K562 (cell line): ENCODE measurements at regions not wholly inside any gene's neighbourhood (a gene's known extent, or its start where the extent isn't known, plus 50 kb on each side); places are given as distances from the start of the nearest gene placed in this dataset.

Experiments used
- ATAC-seq: fragments of 200-7000 bp; cut with Tn5 transposase; 3 replicates; pipeline ENCODE4 v1.9.1; 2020; ENCODE audit warnings: moderate library complexity
- BruUV-seq: library from RNA; stranded (reverse); fragments of 400-500 nt; replicated peaks from 2 replicates; lab custom pipeline; 2021; lab: Mats Ljungman, UMichigan
- CTCF ChIA-PET: fragments of 300-600 bp; formaldehyde crosslinking; extraction: SDS; loops from one replicate; lab custom pipeline; 2021; ENCODE audit warnings: low intra/inter-chr PET ratio; lab: Yijun Ruan, JAX
- POLR2A ChIA-PET: fragments of 300-600, 350-650 bp; sonication (Branson Sonifier 250); formaldehyde crosslinking; extraction: SDS; loops from one replicate; lab custom pipeline; 2021; ENCODE audit warnings: antibody characterized with exemption, inconsistent platforms; lab: Yijun Ruan, JAX
- DNase-seq, 4 experiments: peaks; one replicate each; pipeline versions ENCODE4 v3.0.0 to v3.0.0-alpha.2; 2011 to 2018; ENCODE audit warnings: low spot score in 3 of 4, mixed read lengths in 3 of 4; ENCODE audit errors: extremely low read depth in 1 of 4
- FAIRE-seq: peaks from 2 replicates; lab custom pipeline; 2011; peaks lifted over from hg19 to GRCh38; lab: Jason Lieb, UNC
- H2AFZ ChIP-seq: 2 replicates; pipeline ENCODE4 v1.6.0; 2011; ENCODE audit warnings: low read depth, low read length, control low read depth, inconsistent platforms
- H3K27ac ChIP-seq: fragments of 200-600 bp; 3 replicates; pipeline ENCODE4 v1.8.0; 2011; ENCODE audit warnings: low read depth, mild to moderate bottlenecking, control low read depth, inconsistent platforms, low read length, moderate library complexity, mixed read lengths; ENCODE audit errors: extremely low read depth
- H3K27me3 ChIP-seq, 2 experiments: fragments of 300-600 bp in 1 of 2; 2 replicates in 1 of 2; 3 replicates in 1 of 2; pipeline versions ENCODE4 v1.6.0 to v1.8.0; 2011; ENCODE audit warnings: inconsistent platforms in 2 of 2, low read length in 2 of 2, mild to moderate bottlenecking in 1 of 2, mixed read lengths in 1 of 2, moderate library complexity in 1 of 2; ENCODE audit not compliant: control insufficient read depth in 2 of 2, insufficient read depth in 2 of 2
- H3K36me3 ChIP-seq: fragments of 300-600 bp; 3 replicates; pipeline ENCODE4 v1.8.0; 2011; ENCODE audit warnings: mild to moderate bottlenecking, low read length, inconsistent platforms; ENCODE audit not compliant: control insufficient read depth, insufficient read depth
- H3K4me1 ChIP-seq, 2 experiments: fragments of 200-600 bp in 1 of 2; replicated peaks in 1 of 2; 2 replicates in 1 of 2; 3 replicates in 1 of 2; pipeline versions ENCODE4 v1.5.1 to v1.8.0; 2011; ENCODE audit warnings: inconsistent platforms in 2 of 2, low read length in 2 of 2, mild to moderate bottlenecking in 1 of 2, mixed read lengths in 1 of 2, moderate library complexity in 1 of 2; ENCODE audit not compliant: control insufficient read depth in 2 of 2, insufficient read depth in 2 of 2
- H3K4me2 ChIP-seq: 2 replicates; pipeline ENCODE4 v1.6.1; 2011; ENCODE audit warnings: low read length, control low read depth, inconsistent platforms, mixed read lengths; ENCODE audit not compliant: insufficient read depth
- H3K4me3 ChIP-seq: fragments of 200-600 bp; sonication (generic), shearing (Covaris generic); 2 replicates; pipeline ENCODE4 v1.5.1; 2016; ENCODE audit warnings: control low read depth, inconsistent platforms
- H3K79me2 ChIP-seq: fragments of 200-600 bp; 3 replicates; pipeline ENCODE4 v1.8.0; 2011; ENCODE audit warnings: low read length, inconsistent platforms; ENCODE audit not compliant: control insufficient read depth, insufficient read depth
- H3K9ac ChIP-seq, 2 experiments: 2 replicates each; pipeline versions ENCODE4 v1.6.0 to v1.6.1; 2011; ENCODE audit warnings: low read depth in 2 of 2, low read length in 2 of 2, control low read depth in 1 of 2, inconsistent platforms in 1 of 2, mild to moderate bottlenecking in 1 of 2, mixed read lengths in 1 of 2; ENCODE audit not compliant: insufficient read depth in 1 of 2
- H3K9me1 ChIP-seq: one replicate; pipeline ENCODE4 v1.6.0; 2011; ENCODE audit warnings: inconsistent platforms, mild to moderate bottlenecking, low read length, moderate library complexity; ENCODE audit not compliant: control insufficient read depth, insufficient read depth
- H3K9me3 ChIP-seq: replicated peaks from 2 replicates; pipeline ENCODE4 v1.5.1; 2011; ENCODE audit warnings: low read depth, low read length, inconsistent platforms; ENCODE audit not compliant: control insufficient read depth, insufficient read depth
- H4K20me1 ChIP-seq: replicated peaks from 2 replicates; pipeline ENCODE4 v1.6.1; 2011; ENCODE audit warnings: low read length, inconsistent platforms, mixed read lengths; ENCODE audit not compliant: control insufficient read depth, insufficient read depth
- CBX5 ChIP-seq: IDR thresholded peaks from 2 replicates; pipeline ENCODE4 v1.6.1; 2014; ENCODE audit warnings: low read depth, borderline replicate concordance
- CHD1 ChIP-seq: fragments of 200-600 bp; sonication (generic); IDR thresholded peaks from one replicate; pipeline ENCODE4 v1.6.1; 2012; ENCODE audit warnings: mild to moderate bottlenecking, moderate library complexity, low read length, inconsistent platforms
- MTF1 ChIP-seq: fragments of 250-450 bp; sonication (Bioruptor Pico); IDR thresholded peaks from 2 replicates; pipeline ENCODE4 v1.9.0; 2021; ENCODE audit warnings: moderate library complexity, mild to moderate bottlenecking, inconsistent platforms, borderline replicate concordance
- SPI1 ChIP-seq: IDR thresholded peaks from 2 replicates; pipeline ENCODE4 v1.6.1; 2011; ENCODE audit warnings: low read depth, low read length, control low read depth, borderline replicate concordance
- TAF1 ChIP-seq: IDR thresholded peaks from 2 replicates; pipeline ENCODE4 v1.6.1; 2011; ENCODE audit warnings: mild to moderate bottlenecking, low read length, moderate library complexity; ENCODE audit not compliant: insufficient read depth, control insufficient read depth, severe bottlenecking; ENCODE audit errors: extremely low read depth
- U2AF1 ChIP-seq: fragments of 200-400 bp; formaldehyde crosslinking; optimal IDR thresholded peaks from 2 replicates; pipeline ENCODE3; 2017; ENCODE audit warnings: mild to moderate bottlenecking, low read depth, low read length, moderate library complexity
- YY1 ChIP-seq, 3 experiments: IDR thresholded peaks; 2 replicates each; pipeline ENCODE4 v1.6.1; 2011; ENCODE audit warnings: low read length in 2 of 3, mild to moderate bottlenecking in 2 of 3, moderate library complexity in 2 of 3, borderline replicate concordance in 1 of 3, control low read depth in 1 of 3, low read depth in 1 of 3; ENCODE audit not compliant: insufficient read depth in 3 of 3, insufficient replicate concordance in 2 of 3, control insufficient read depth in 1 of 3, insufficient read length in 1 of 3; ENCODE audit errors: extremely low read depth in 1 of 3
- ZEB2 ChIP-seq: fragments of 450-650 bp; IDR thresholded peaks from 2 replicates; pipeline ENCODE4 v1.6.1; 2016
- WGBS: fragments of 100-300 bp; shearing (Covaris generic); methylation state at CpG from one replicate; pipeline ENCODE4 v1.1.6; 2016; ENCODE audit warnings: low coverage, mixed read lengths; ENCODE audit not compliant: insufficient coverage; ENCODE audit errors: missing lambda C conversion rate; 5-methylcytosine and 5-hydroxymethylcytosine counted together
- in situ Hi-C: fragments of 300-500 bp; cut with MboI; formaldehyde crosslinking; loops from 4 replicates; pipeline ENCODE4 v1.15.0; 2018; ENCODE audit warnings: inconsistent platforms, mixed read lengths
- intact Hi-C: fragments of 100-400 bp; cut with micrococcal nuclease; formaldehyde crosslinking; loops from 2 replicates; pipeline ENCODE4 v1.14.2; 2022
- TF ChIP-seq, protein P1 (sequence below): sonication (generic); formaldehyde crosslinking; IDR thresholded peaks from 2 replicates; pipeline ENCODE4 v1.9.0; 2022; ENCODE audit warnings: mild to moderate bottlenecking, missing genetic modification reagents
- TF ChIP-seq, protein P2 (sequence below): fragments of 450-650 bp; formaldehyde crosslinking; IDR thresholded peaks from 2 replicates; pipeline ENCODE4 v1.4.0; 2020; ENCODE audit warnings: mild to moderate bottlenecking, mixed read lengths

DNA sequence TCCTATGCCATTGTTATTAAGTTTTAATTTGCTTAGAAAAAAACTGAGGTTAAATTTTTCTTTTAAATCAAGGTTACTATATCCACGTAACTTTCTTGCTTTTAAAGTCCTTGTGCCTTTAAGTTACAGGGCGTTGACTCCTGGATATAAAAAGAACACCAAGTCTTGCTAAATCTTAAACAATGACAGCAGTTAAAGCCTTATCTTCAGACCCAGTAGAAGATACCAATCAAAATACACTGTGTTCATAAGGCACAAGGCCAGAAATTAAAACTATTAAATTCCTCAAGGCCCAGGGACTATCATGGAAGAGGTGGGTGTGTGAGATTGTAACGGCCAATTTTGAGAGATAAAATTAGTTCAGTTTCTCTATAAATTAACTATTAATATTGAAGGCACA is 60.4 kb downstream of the PAGE2 start:
- no peak for ATAC-seq
- intact Hi-C loops (no loop called here), in situ Hi-C loops (loop anchor here (25.0 kb wide), 1 partner anchor 1588 kb away; the partner anchor contains the start of gene NBDY)
- WGBS = 9% methylated on average over 3 of the region's 3 CpGs
- FAIRE-seq = no peak
- H3K79me2 ChIP-seq = no peaks in the 10 kb centered on the region
- CTCF ChIA-PET = no interaction called here
- H3K27me3 ChIP-seq = no peaks in the 10 kb centered on the region
- BruUV-seq = no TSS peak
- H3K36me3 ChIP-seq = no peaks in the 10 kb centered on the region
- H3K4me3 ChIP-seq = no peak overlapping the region
- DNase-seq = no peak
- H3K27ac ChIP-seq = no peak overlapping the region
- TF ChIP-seq CHD1 (no peak), TAF1 (no peak), ZEB2 (no peak), YY1 (IDR thresholded peaks at IDR 0.05; ENCODE audit: borderline replicate concordance in 1 of 3, control insufficient read depth in 1 of 3, extremely low read depth in 1 of 3, insufficient read depth in 3 of 3, insufficient read length in 1 of 3, insufficient replicate concordance in 2 of 3, low read depth in 1 of 3, low read length in 2 of 3) (no peak), MTF1 (CRISPR knock-in tag) (no peak), U2AF1 (no peak), CBX5 (no peak), SPI1 (no peak)
- TF ChIP-seq, protein P1, sequence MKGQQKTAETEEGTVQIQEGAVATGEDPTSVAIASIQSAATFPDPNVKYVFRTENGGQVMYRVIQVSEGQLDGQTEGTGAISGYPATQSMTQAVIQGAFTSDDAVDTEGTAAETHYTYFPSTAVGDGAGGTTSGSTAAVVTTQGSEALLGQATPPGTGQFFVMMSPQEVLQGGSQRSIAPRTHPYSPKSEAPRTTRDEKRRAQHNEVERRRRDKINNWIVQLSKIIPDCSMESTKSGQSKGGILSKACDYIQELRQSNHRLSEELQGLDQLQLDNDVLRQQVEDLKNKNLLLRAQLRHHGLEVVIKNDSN (CRISPR knock-in tag) = no peak
- TF ChIP-seq, protein P2, sequence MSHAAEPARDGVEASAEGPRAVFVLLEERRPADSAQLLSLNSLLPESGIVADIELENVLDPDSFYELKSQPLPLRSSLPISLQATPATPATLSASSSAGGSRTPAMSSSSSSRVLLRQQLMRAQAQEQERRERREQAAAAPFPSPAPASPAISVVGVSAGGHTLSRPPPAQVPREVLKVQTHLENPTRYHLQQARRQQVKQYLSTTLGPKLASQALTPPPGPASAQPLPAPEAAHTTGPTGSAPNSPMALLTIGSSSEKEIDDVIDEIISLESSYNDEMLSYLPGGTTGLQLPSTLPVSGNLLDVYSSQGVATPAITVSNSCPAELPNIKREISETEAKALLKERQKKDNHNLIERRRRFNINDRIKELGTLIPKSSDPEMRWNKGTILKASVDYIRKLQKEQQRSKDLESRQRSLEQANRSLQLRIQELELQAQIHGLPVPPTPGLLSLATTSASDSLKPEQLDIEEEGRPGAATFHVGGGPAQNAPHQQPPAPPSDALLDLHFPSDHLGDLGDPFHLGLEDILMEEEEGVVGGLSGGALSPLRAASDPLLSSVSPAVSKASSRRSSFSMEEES (CRISPR knock-in tag) = no peak
- H3K4me2 ChIP-seq = no peak overlapping the region
- no peaks in the 10 kb centered on the region for H3K9me3 ChIP-seq
- no peaks in the 10 kb centered on the region for H4K20me1 ChIP-seq
- no peak overlapping the region for H3K9ac ChIP-seq
- no peaks in the 10 kb centered on the region for H3K9me1 ChIP-seq
- POLR2A ChIA-PET = interaction anchor here (0.7 kb wide), 1 partner anchor 17 kb away, joined by 4 read pairs; no protein-coding TSS in a partner anchor
- no peaks in the 10 kb centered on the region for H3K4me1 ChIP-seq
- H2AFZ ChIP-seq = no peak overlapping the region
